ENCODE measurements at regions not wholly inside any gene's neighbourhood (a gene's known extent, or its start where the extent isn't known, plus 50 kb on each side); places are given as distances from the start of the nearest gene placed in this dataset.

DNA sequence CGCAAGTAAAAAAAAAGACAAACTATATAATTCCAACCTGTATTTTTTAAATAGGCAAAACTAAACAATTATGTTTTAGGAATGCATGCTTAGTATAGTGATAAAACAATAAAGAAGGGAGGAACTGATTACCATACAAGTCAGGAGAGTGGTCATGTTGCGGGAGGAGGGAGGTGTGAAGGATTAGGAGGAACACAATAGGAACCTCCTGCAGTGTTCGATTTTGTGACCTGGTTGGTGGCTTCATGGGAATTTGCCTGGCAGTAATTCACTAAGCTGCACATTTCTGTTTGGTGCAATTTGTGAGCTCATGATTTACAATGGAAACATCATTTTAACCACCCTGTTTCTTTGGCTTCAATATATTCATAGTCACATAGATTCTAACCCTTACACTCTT lies 78.3 kb downstream of the TPRA1 start:
- H3K4me1 ChIP-seq (ENCODE audit: control insufficient read depth in 1 of 2, insufficient read depth in 2 of 2, low read length in 2 of 2) = no peaks in the 10 kb centered on the region
- no peaks in the 10 kb centered on the region for H3K9me3 ChIP-seq (replicated peaks in 1 of 2; ENCODE audit: control insufficient read depth in 1 of 2, insufficient read depth in 1 of 2, low read length in 2 of 2)
- no peaks in the 10 kb centered on the region for H3K79me2 ChIP-seq (ENCODE audit: insufficient read depth, low read length)
- H3K27ac ChIP-seq (ENCODE audit: low read depth in 1 of 2, low read length in 2 of 2) = no peak overlapping the region
- no peaks in the 10 kb centered on the region for H3K36me3 ChIP-seq (replicated peaks in 1 of 2; ENCODE audit: control insufficient read depth in 1 of 2, insufficient read depth in 2 of 2, low read length in 2 of 2)
- H4K20me1 ChIP-seq (ENCODE audit: insufficient read depth, low read length) = no peaks in the 10 kb centered on the region
- intact Hi-C loops (cut with micrococcal nuclease) = no loop called here
- peaks cover 5 to 11% of the 10 kb centered on the region in 2 donors for H3K27me3 ChIP-seq (ENCODE audit: control insufficient read depth in 2 of 2, insufficient read depth in 2 of 2, low read length in 2 of 2)
- peaks cover 0 to 1% (median 0%) of the 10 kb centered on the region in 7 donors for H3K9me3 Mint-ChIP-seq
- DNase-seq = no peak
- no peak overlapping the region for H2AFZ ChIP-seq (ENCODE audit: insufficient read depth, low read depth, low read length, poor library complexity, severe bottlenecking)
- no peak overlapping the region for H3K27ac Mint-ChIP-seq
- 79% methylated on average over 2 of the region's 3 CpGs for WGBS (ENCODE audit: insufficient coverage)
- no peak overlapping the region for H3K4me3 Mint-ChIP-seq
- no peak overlapping the region for H3K4me2 ChIP-seq (replicated peaks; ENCODE audit: extremely low read depth, low read length, poor library complexity, severe bottlenecking)
- TF ChIP-seq CTCF (IDR thresholded peaks at IDR 0.05) = no peak
- H3K36me3 Mint-ChIP-seq = no peaks in the 10 kb centered on the region
- H3K9ac ChIP-seq (ENCODE audit: insufficient read depth, low read length, poor library complexity, severe bottlenecking) = no peak overlapping the region
- no peaks in the 10 kb centered on the region for H3K4me1 Mint-ChIP-seq
- peaks cover 10 to 37% (median 20%) of the 10 kb centered on the region in 3 donors for H3K27me3 Mint-ChIP-seq (ENCODE audit: low read depth in 3 of 3)
- no peak overlapping the region for H3K4me3 ChIP-seq (replicated peaks in 1 of 3; ENCODE audit: low read depth in 2 of 3, low read length in 3 of 3)

- no peak overlapping the region for H3K4me2 ChIP-seq (replicated peaks; ENCODE audit: extremely low read depth, low read length, poor library complexity, severe bottlenecking)
- Mint-ChIP-seq H3K4me1 (no peaks in the 10 kb centered on the region), H3K9me3 (peaks cover 7 to 21% (median 13%) of the 10 kb centered on the region in 7 donors), H3K36me3 (no peaks in the 10 kb centered on the region), H3K4me3 (no peak overlapping the region), H3K27ac (no peak overlapping the region), H3K27me3 (ENCODE audit: low read depth in 3 of 3) (peaks cover 4 to 14% (median 5%) of the 10 kb centered on the region in 3 donors)
- peaks cover 8 to 14% of the 10 kb centered on the region in 2 donors for H3K9me3 ChIP-seq (replicated peaks in 1 of 2; ENCODE audit: control insufficient read depth in 1 of 2, insufficient read depth in 1 of 2, low read length in 2 of 2)
- H4K20me1 ChIP-seq (ENCODE audit: insufficient read depth, low read length) = no peaks in the 10 kb centered on the region
- no peak overlapping the region for H3K4me3 ChIP-seq (replicated peaks in 1 of 3; ENCODE audit: low read depth in 2 of 3, low read length in 3 of 3)
- H3K27me3 ChIP-seq (ENCODE audit: control insufficient read depth in 2 of 2, insufficient read depth in 2 of 2, low read length in 2 of 2) = peaks cover 0 to 2% of the 10 kb centered on the region in 2 donors
- no peak overlapping the region for H2AFZ ChIP-seq (ENCODE audit: insufficient read depth, low read depth, low read length, poor library complexity, severe bottlenecking)
- no peak for DNase-seq
- no CpG with 5 or more reads among the region's 1 CpG for WGBS (ENCODE audit: insufficient coverage)
- no peaks in the 10 kb centered on the region for H3K36me3 ChIP-seq (replicated peaks in 1 of 2; ENCODE audit: control insufficient read depth in 1 of 2, insufficient read depth in 2 of 2, low read length in 2 of 2)
- no peak overlapping the region for H3K9ac ChIP-seq (ENCODE audit: insufficient read depth, low read length, poor library complexity, severe bottlenecking)
- no peak for TF ChIP-seq CTCF (IDR thresholded peaks at IDR 0.05)
- H3K79me2 ChIP-seq (ENCODE audit: insufficient read depth, low read length) = no peaks in the 10 kb centered on the region
- no peak overlapping the region for H3K27ac ChIP-seq (ENCODE audit: low read depth in 1 of 2, low read length in 2 of 2)
- intact Hi-C loops (cut with micrococcal nuclease) = no loop called here
- H3K4me1 ChIP-seq (ENCODE audit: control insufficient read depth in 1 of 2, insufficient read depth in 2 of 2, low read length in 2 of 2) = no peaks in the 10 kb centered on the region
Observed at GRCh38 chr3:127501177-127501576, 89.4 kb downstream of the TPRA1 start.
